HCT116 (cell line): ENCODE measurements at regions not wholly inside any gene's neighbourhood (a gene's known extent, or its start where the extent isn't known, plus 50 kb on each side); places are given as distances from the start of the nearest gene placed in this dataset.

Experiments
- ATAC-seq: fragments of 200-7000 bp; cut with Tn5 transposase; 2 replicates; pipeline ENCODE4 v1.9.1; 2020; ENCODE audit warnings: mild to moderate bottlenecking, moderate library complexity
- BruUV-seq: library from RNA; stranded (reverse); fragments of 400-500 nt; replicated peaks from 2 replicates; lab custom pipeline; 2021; lab: Mats Ljungman, UMichigan
- CTCF ChIA-PET: fragments of 300-600 bp; sonication (Branson Sonifier 250); formaldehyde crosslinking; loops from one replicate; lab custom pipeline; 2021; ENCODE audit warnings: antibody characterized with exemption; lab: Charles Lee
- POLR2A ChIA-PET: fragments of 300-600, 350-600 bp; sonication (Branson Sonifier 250); formaldehyde crosslinking; loops from one replicate; lab custom pipeline; 2021; ENCODE audit warnings: antibody characterized with exemption; lab: Charles Lee
- RAD21 ChIA-PET, 2 experiments: fragments of 300-600 bp; sonication (Branson Sonifier 250); formaldehyde crosslinking; loops; one replicate each; lab custom pipeline; 2023; ENCODE audit warnings: low total read pairs in 2 of 2; ENCODE audit not compliant: uncharacterized antibody in 2 of 2, unreplicated experiment in 2 of 2, low non-redundant PET in 1 of 2; lab: Charles Lee
- DNase-seq: peaks from one replicate; pipeline ENCODE4 v3.0.0-alpha.2; 2010; ENCODE audit warnings: low read depth, low spot score
- H2AFZ ChIP-seq: fragments of 200-600 bp; shearing (Covaris generic), sonication (generic); 2 replicates; pipeline ENCODE4 v1.6.1; 2017; ENCODE audit warnings: low read depth, mixed run types, mixed read lengths, antibody characterized with exemption, low read length; ENCODE audit not compliant: poor library complexity, severe bottlenecking
- H3K27ac ChIP-seq: 2 replicates; pipeline ENCODE4 v1.5.1; 2012; ENCODE audit warnings: low read depth, low read length
- H3K27me3 ChIP-seq: fragments of 200-600 bp; sonication (generic); 2 replicates; pipeline ENCODE4 v1.6.1; 2016; ENCODE audit warnings: mixed run types, low read length, mixed read lengths; ENCODE audit not compliant: insufficient read depth
- H3K36me3 ChIP-seq, 2 experiments: fragments of 200-500 bp in 1 of 2; fragments of 200-600 bp in 1 of 2; sonication (Bioruptor generic) in 1 of 2; sonication (generic) in 1 of 2; 2 replicates each; pipeline versions ENCODE4 v1.5.1 to v1.6.1; 2014 to 2016; ENCODE audit warnings: low read length in 2 of 2, inconsistent platforms in 1 of 2, mixed read lengths in 1 of 2, mixed run types in 1 of 2; ENCODE audit not compliant: insufficient read depth in 2 of 2, control insufficient read depth in 1 of 2
- H3K4me1 ChIP-seq, 2 experiments: fragments of 200-600 bp in 1 of 2; sonication (generic) in 1 of 2; 2 replicates each; pipeline versions ENCODE4 v1.5.1 to v1.6.1; 2012 to 2017; ENCODE audit warnings: low read length in 2 of 2, inconsistent platforms in 1 of 2, mild to moderate bottlenecking in 1 of 2, mixed read lengths in 1 of 2, mixed run types in 1 of 2, moderate library complexity in 1 of 2; ENCODE audit not compliant: insufficient read depth in 2 of 2, control insufficient read depth in 1 of 2
- H3K4me2 ChIP-seq: fragments of 200-600 bp; sonication (generic); 2 replicates; pipeline ENCODE4 v1.6.1; 2017; ENCODE audit warnings: mixed run types, low read length, mixed read lengths
- H3K4me3 ChIP-seq, 2 experiments: fragments of 200-600 bp in 1 of 2; sonication (generic) in 1 of 2; replicated peaks in 1 of 2; 2 replicates each; pipeline ENCODE4 v1.5.1; 2011 to 2016; ENCODE audit warnings: low read length in 2 of 2, control low read depth in 1 of 2, low read depth in 1 of 2, mild to moderate bottlenecking in 1 of 2, mixed read lengths in 1 of 2, mixed run types in 1 of 2
- H3K79me2 ChIP-seq: fragments of 200-600 bp; sonication (generic); 2 replicates; pipeline ENCODE4 v1.6.1; 2017; ENCODE audit warnings: mild to moderate bottlenecking, mixed run types, low read length, moderate library complexity, mixed read lengths; ENCODE audit not compliant: insufficient read depth
- H3K9ac ChIP-seq: fragments of 200-600 bp; sonication (generic); 2 replicates; pipeline ENCODE4 v1.6.1; 2016; ENCODE audit warnings: low read length, mixed read lengths
- H3K9me2 ChIP-seq: fragments of 200-600 bp; sonication (generic), shearing (Covaris generic); 2 replicates; pipeline ENCODE4 v1.6.1; 2017; ENCODE audit warnings: mixed run types, mild to moderate bottlenecking, moderate library complexity; ENCODE audit not compliant: insufficient read depth
- H3K9me3 ChIP-seq, 2 experiments: fragments of 200-500 bp in 1 of 2; fragments of 200-600 bp in 1 of 2; sonication (Bioruptor generic) in 1 of 2; sonication (generic) in 1 of 2; 2 replicates each; pipeline ENCODE4 v1.6.1; 2014 to 2017; ENCODE audit warnings: low read length in 2 of 2, mixed read lengths in 2 of 2, inconsistent platforms in 1 of 2, low read depth in 1 of 2, mild to moderate bottlenecking in 1 of 2, mixed run types in 1 of 2, moderate library complexity in 1 of 2; ENCODE audit not compliant: control insufficient read depth in 1 of 2, insufficient read depth in 1 of 2
- H4K20me1 ChIP-seq: fragments of 200-600 bp; sonication (generic), shearing (Covaris generic); 2 replicates; pipeline ENCODE4 v1.6.1; 2017; ENCODE audit warnings: mixed run types, mild to moderate bottlenecking, moderate library complexity; ENCODE audit not compliant: insufficient read depth
- ATF3 ChIP-seq: IDR thresholded peaks from 2 replicates; pipeline ENCODE4 v1.6.1; 2012
- CBX3 ChIP-seq: IDR thresholded peaks from 2 replicates; pipeline ENCODE4 v1.6.1; 2012; ENCODE audit warnings: low read depth
- EGR1 ChIP-seq: IDR thresholded peaks from 2 replicates; pipeline ENCODE4 v1.6.1; 2012; ENCODE audit warnings: low read depth
- JUND ChIP-seq: IDR thresholded peaks from 2 replicates; pipeline ENCODE4 v1.6.1; 2012
- MAX ChIP-seq: IDR thresholded peaks from 2 replicates; pipeline ENCODE4 v1.6.1; 2012
- RAD21 ChIP-seq: IDR thresholded peaks from 2 replicates; pipeline ENCODE4 v1.6.1; 2012; ENCODE audit warnings: low read depth, mild to moderate bottlenecking
- SIN3A ChIP-seq: IDR thresholded peaks from 2 replicates; pipeline ENCODE4 v1.6.1; 2012; ENCODE audit warnings: low read depth
- TCF7L2 ChIP-seq: IDR thresholded peaks from 2 replicates; pipeline ENCODE4 v1.7.0; 2011; ENCODE audit warnings: borderline replicate concordance, inconsistent platforms; ENCODE audit not compliant: insufficient read depth, insufficient read length; ENCODE audit errors: extremely low read depth
- ZFX ChIP-seq: fragments of 450-650 bp; IDR thresholded peaks from 2 replicates; pipeline ENCODE4 v1.6.1; 2017
- intact Hi-C: fragments of 100-400 bp; cut with micrococcal nuclease; formaldehyde crosslinking; loops from 2 replicates; pipeline ENCODE4 v1.10.0; 2022

GRCh38 chr2:16509042-16509441, 156.6 kb downstream of the CYRIA start (continued):
- no peak for TF ChIP-seq CBX3

GRCh38 chr2:16508490-16508851, 157.2 kb downstream of the CYRIA start:
- Histone ChIP-seq H3K4me2 (no peak overlapping the region), H4K20me1 (no peaks in the 10 kb centered on the region), H3K27me3 (peaks cover 5% of the 10 kb centered on the region; the same call in 1 of the 2 replicates), H3K79me2 (no peaks in the 10 kb centered on the region), H3K4me3 (no peak overlapping the region), H3K36me3 (no peaks in the 10 kb centered on the region), H3K9me3 (no peaks in the 10 kb centered on the region), H3K27ac (no peak overlapping the region), H2AFZ (no peak overlapping the region), H3K9ac (no peak overlapping the region)
- BruUV-seq = no TSS peak
- intact Hi-C loops = loop anchor here (5.0 kb wide), 1 partner anchor 871 kb away; no protein-coding TSS in a partner anchor
- CTCF ChIA-PET = no interaction called here
- POLR2A ChIA-PET = no interaction called here
- ATAC-seq = no peak
- TF ChIP-seq RAD21 (no peak), MAX (no peak), CBX3 (no peak), SIN3A (no peak), JUND (no peak), ZFX (no peak), EGR1 (no peak), TCF7L2 (no peak), ATF3 (no peak)
- TF ChIP-seq, all 23 proteins: peak for 0
- Histone ChIP-seq H3K9me2 (no peaks in the 10 kb centered on the region), H3K4me1 (no peaks in the 10 kb centered on the region)
- no peak for DNase-seq
- RAD21 ChIA-PET = no interaction called here
